G401.6 (cell line): ENCODE measurements at regions not wholly inside any gene's neighbourhood (a gene's known extent, or its start where the extent isn't known, plus 50 kb on each side); places are given as distances from the start of the nearest gene placed in this dataset.
"Not testable (repeated sequence)": the region's sequence is repeated elsewhere in the genome, so short reads cannot be mapped to it uniquely, and the experiment has no call there.

Experiments
- FAIRE-seq: peaks from 2 replicates; lab custom pipeline; 2012; peaks lifted over from hg19 to GRCh38; lab: Jason Lieb, UNC

- FAIRE-seq, result no peak
These were observed 185.6 kb upstream of the ADRA1D start for GRCh38 chr20:4434681-4435080.

GRCh38 chr20:4431446-4431845 is 182.4 kb upstream of the ADRA1D start:
- FAIRE-seq, result no peak

GRCh38 chr20:4430826-4431225 is 181.7 kb upstream of the ADRA1D start:
- not testable (repeated sequence) for FAIRE-seq

- no peak for FAIRE-seq
These were observed 179.0 kb upstream of the ADRA1D start for GRCh38 chr20:4427940-4428586.

GRCh38 chr20:4418141-4418540 is 169.1 kb upstream of the ADRA1D start:
- FAIRE-seq, result no peak

- no peak for FAIRE-seq
These were observed 166.2 kb upstream of the ADRA1D start for GRCh38 chr20:4415281-4415680.

- no peak for FAIRE-seq
These were observed 164.4 kb upstream of the ADRA1D start for GRCh38 chr20:4413314-4414049.

- no peak for FAIRE-seq
These were observed 163.1 kb upstream of the ADRA1D start for GRCh38 chr20:4412216-4412615.

GRCh38 chr20:4411744-4412143 is 162.7 kb upstream of the ADRA1D start:
- FAIRE-seq, result no peak

GRCh38 chr20:4406627-4407026 is 157.5 kb upstream of the ADRA1D start:
- FAIRE-seq, result no peak

GRCh38 chr20:4401601-4402000 is 152.5 kb upstream of the ADRA1D start:
- FAIRE-seq, result no peak

- FAIRE-seq, result no peak
These were observed 135.9 kb upstream of the ADRA1D start for GRCh38 chr20:4384961-4385360.

GRCh38 chr20:4383961-4384360 is 134.9 kb upstream of the ADRA1D start:
- no peak for FAIRE-seq

- FAIRE-seq, result no peak
These were observed 126.8 kb upstream of the ADRA1D start for GRCh38 chr20:4375881-4376280.

GRCh38 chr20:4373454-4373853 is 124.4 kb upstream of the ADRA1D start:
- no peak for FAIRE-seq

- no peak for FAIRE-seq
These were observed 122.7 kb upstream of the ADRA1D start for GRCh38 chr20:4371623-4372251.

- no peak for FAIRE-seq
These were observed 121.8 kb upstream of the ADRA1D start for GRCh38 chr20:4370851-4371250.

- FAIRE-seq, result no peak
These were observed 120.7 kb upstream of the ADRA1D start for GRCh38 chr20:4369798-4370124.

- no peak for FAIRE-seq
These were observed 120.2 kb upstream of the ADRA1D start for GRCh38 chr20:4369119-4369797.

GRCh38 chr20:4366076-4366475 is 117.0 kb upstream of the ADRA1D start:
- FAIRE-seq, result no peak

- no peak for FAIRE-seq
These were observed 109.5 kb upstream of the ADRA1D start for GRCh38 chr20:4358552-4358951.

GRCh38 chr20:4352348-4352747 is 103.3 kb upstream of the ADRA1D start:
- no peak for FAIRE-seq

GRCh38 chr20:4350096-4350495 is 101.0 kb upstream of the ADRA1D start:
- FAIRE-seq, result no peak
